ENCODE measurements at regions not wholly inside any gene's neighbourhood (a gene's known extent, or its start where the extent isn't known, plus 50 kb on each side); places are given as distances from the start of the nearest gene placed in this dataset.

DNA sequence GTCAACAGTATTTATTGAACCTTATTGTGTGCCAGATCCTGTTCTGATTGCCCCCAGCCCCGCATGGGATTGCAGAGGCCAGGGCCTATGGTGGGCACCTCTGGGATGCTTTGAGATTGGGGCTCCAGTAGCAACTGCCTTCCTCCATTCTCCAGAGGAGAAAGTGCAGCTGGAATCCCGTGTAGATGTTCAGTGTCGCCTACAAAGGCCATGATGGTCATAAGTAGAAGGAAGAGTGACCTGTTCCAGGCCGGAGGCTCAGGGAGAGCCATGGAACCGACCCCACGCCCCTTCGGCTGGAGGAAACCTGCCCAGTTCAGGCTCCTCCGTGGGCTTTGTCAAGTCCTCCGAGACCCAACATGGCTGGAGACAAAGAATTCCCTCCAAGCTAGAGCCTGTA, 287.5 kb downstream of the FBXW7 start:
- H3K36me3 ChIP-seq (ENCODE audit: insufficient read depth, low read length) = no peaks in the 10 kb centered on the region

DNA sequence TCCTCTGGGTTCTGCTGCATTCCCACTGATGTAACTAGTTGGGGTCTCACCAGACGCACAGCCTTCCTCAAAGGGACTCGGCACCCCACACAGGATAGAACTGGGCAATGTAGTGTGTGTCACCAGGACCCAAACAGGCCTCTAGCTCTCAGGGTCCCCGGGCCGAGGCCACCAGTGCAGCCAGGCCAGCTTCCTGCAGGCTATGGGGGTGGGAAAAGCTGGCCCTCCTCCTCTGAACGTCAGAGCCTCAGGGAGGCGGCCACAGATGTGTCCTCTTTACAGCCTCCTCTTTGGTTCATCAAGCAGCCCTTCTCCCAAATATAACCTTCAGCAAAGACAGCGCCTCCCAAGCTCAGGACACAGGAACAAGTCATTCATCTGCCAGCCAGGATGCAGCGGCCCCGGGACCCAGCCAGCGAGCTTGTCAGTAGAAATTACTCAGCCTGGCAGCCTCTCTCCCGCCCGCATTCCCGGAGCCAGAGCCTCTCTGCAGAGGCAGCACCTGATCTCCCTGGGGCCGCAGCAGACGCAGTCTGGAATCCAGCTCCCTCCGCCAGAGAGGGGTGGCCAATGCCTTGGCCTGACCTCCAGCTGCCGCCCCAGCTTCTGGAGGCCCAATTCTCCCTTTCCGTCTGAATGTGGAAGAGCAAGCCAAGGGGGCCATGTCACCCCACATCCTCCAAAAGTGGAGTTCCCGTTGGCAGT, 288.5 kb downstream of the FBXW7 start:
- H3K27ac ChIP-seq (ENCODE audit: low read depth, low read length) = no peak overlapping the region
- no peaks in the 10 kb centered on the region for H3K9me3 ChIP-seq (ENCODE audit: low read length)
- H3K27me3 ChIP-seq (ENCODE audit: control insufficient read depth in 1 of 2, insufficient read depth in 2 of 2, low read length in 2 of 2) = no peaks in the 10 kb centered on the region
- no peak overlapping the region for H3K4me3 ChIP-seq (ENCODE audit: low read depth in 1 of 2, low read length in 2 of 2)
- no peaks in the 10 kb centered on the region for H3K4me1 ChIP-seq (ENCODE audit: insufficient read depth, low read length)
- no peaks in the 10 kb centered on the region for H3K36me3 ChIP-seq (ENCODE audit: insufficient read depth, low read length)
- no peak overlapping the region for H3K9ac ChIP-seq (ENCODE audit: low read length)

More for the DNA sequence above, 287.5 kb downstream of the FBXW7 start:
- no peaks in the 10 kb centered on the region for H3K27me3 ChIP-seq (ENCODE audit: control insufficient read depth in 1 of 2, insufficient read depth in 2 of 2, low read length in 2 of 2)
- no peak overlapping the region for H3K27ac ChIP-seq (ENCODE audit: low read depth, low read length)
- H3K4me1 ChIP-seq (ENCODE audit: insufficient read depth, low read length) = no peaks in the 10 kb centered on the region
- no peak overlapping the region for H3K4me3 ChIP-seq (ENCODE audit: low read depth in 1 of 2, low read length in 2 of 2)
- no peaks in the 10 kb centered on the region for H3K9me3 ChIP-seq (ENCODE audit: low read length)
- no peak overlapping the region for H3K9ac ChIP-seq (ENCODE audit: low read length)

DNA sequence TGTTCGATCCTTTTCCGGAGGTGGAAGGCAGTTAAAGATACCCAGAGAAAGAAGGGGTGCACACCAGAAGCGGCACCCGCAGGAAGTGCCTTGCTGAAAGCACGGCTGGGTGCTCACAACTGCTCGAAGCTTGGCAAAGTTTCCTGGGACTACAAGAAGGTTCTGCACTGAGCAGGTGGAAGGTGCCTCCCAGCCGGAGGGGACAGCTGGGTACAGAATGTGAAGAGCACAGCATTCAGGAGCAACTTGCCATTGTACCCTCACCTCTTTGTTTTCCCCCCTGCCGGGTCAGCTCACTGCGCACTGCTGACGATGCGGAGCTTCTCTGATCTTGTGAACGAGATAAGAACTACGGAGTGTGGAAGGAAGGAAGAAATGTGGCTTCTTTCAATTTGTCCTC, 289.2 kb downstream of the FBXW7 start:
- Histone ChIP-seq H3K9ac (ENCODE audit: low read length) (no peak overlapping the region), H3K9me3 (ENCODE audit: low read length) (no peaks in the 10 kb centered on the region), H3K27me3 (ENCODE audit: control insufficient read depth in 1 of 2, insufficient read depth in 2 of 2, low read length in 2 of 2) (no peaks in the 10 kb centered on the region), H3K36me3 (ENCODE audit: insufficient read depth, low read length) (no peaks in the 10 kb centered on the region), H3K4me3 (ENCODE audit: low read depth in 1 of 2, low read length in 2 of 2) (no peak overlapping the region), H3K27ac (ENCODE audit: low read depth, low read length) (no peak overlapping the region), H3K4me1 (ENCODE audit: insufficient read depth, low read length) (no peaks in the 10 kb centered on the region)

DNA sequence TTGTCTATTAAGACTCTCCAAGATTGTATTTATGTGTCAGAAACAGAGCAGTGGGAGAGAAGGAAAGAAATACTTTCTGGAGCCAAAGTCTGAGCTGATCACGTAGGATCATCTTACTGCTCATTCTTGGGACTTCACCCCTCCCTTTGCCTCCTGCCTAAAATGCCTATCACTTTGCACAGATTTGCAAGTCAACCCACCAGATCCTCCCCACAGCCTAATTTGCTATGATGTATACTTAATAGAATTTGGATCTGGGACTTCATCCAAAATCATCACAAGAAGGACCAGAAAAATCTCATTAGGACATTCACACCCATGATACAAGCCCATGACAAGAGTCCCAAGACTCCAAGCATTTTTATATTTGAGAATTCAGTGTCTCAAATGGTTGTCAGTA, 290.2 kb downstream of the FBXW7 start:
- Histone ChIP-seq H3K4me3 (ENCODE audit: low read depth in 1 of 2, low read length in 2 of 2) (no peak overlapping the region), H3K9me3 (ENCODE audit: low read length) (no peaks in the 10 kb centered on the region), H3K9ac (ENCODE audit: low read length) (no peak overlapping the region), H3K36me3 (ENCODE audit: insufficient read depth, low read length) (no peaks in the 10 kb centered on the region), H3K27me3 (ENCODE audit: control insufficient read depth in 1 of 2, insufficient read depth in 2 of 2, low read length in 2 of 2) (no peaks in the 10 kb centered on the region), H3K4me1 (ENCODE audit: insufficient read depth, low read length) (no peaks in the 10 kb centered on the region), H3K27ac (ENCODE audit: low read depth, low read length) (no peak overlapping the region)

DNA sequence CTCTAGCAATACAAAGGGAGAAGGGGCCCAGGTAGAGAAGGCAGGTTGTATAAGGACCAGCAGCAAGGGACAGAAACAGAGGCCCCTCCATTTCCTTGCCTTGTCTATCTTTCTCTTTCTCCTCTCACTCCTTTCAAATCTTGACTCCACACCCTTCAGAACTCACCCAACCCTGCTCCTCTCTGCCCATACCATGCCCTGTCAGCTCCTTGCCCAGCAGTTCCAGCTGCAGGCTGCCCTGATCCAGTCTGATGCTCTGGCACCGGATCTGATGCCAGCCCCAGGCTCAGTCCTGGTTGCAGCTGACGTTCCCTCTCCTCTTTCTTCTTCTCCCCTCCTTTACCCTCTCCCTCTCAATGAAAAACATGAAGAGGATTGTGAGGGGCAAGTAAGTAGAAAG, 291.2 kb downstream of the FBXW7 start:
- Histone ChIP-seq H3K4me1 (ENCODE audit: insufficient read depth, low read length) (no peaks in the 10 kb centered on the region), H3K27me3 (ENCODE audit: control insufficient read depth in 1 of 2, insufficient read depth in 2 of 2, low read length in 2 of 2) (no peaks in the 10 kb centered on the region), H3K9me3 (ENCODE audit: low read length) (no peaks in the 10 kb centered on the region), H3K27ac (ENCODE audit: low read depth, low read length) (no peak overlapping the region), H3K4me3 (ENCODE audit: low read depth in 1 of 2, low read length in 2 of 2) (no peak overlapping the region), H3K9ac (ENCODE audit: low read length) (no peak overlapping the region), H3K36me3 (ENCODE audit: insufficient read depth, low read length) (no peaks in the 10 kb centered on the region)

DNA sequence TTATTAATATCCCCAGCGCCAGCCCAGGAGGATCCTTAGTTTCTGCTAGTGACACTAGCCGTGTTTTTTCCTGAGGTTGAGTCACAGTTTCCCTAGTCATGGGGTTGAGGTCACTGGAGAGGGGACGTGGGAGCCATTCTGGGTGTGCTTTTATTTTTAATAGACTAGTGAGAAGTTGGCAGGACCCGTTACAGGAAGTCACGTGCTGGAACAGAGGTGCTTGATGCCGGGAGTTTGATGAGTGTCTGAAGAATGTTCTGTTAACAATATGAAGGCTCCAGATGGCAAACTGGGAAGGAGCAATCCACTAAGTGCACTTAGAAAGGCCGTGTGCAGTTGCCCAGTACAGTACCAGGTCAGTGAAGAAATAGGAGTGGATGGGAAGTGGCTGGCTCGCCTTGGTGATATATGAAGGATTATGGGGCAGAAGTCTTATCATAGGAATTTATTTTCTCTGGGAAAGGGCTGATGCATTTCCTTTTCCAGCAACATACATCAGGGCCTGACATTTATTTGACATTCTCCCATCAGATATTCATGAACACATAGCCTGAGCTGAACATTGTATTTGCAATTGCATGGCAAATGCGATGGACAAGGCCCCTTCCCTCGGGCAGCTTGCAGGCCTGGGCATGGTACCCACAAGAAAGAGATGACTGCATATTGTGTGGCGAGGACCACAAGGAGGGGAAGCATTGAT, 291.8 kb downstream of the FBXW7 start:
- H3K27me3 ChIP-seq (ENCODE audit: control insufficient read depth in 1 of 2, insufficient read depth in 2 of 2, low read length in 2 of 2) = no peaks in the 10 kb centered on the region
- no peaks in the 10 kb centered on the region for H3K9me3 ChIP-seq (ENCODE audit: low read length)
- no peak overlapping the region for H3K27ac ChIP-seq (ENCODE audit: low read depth, low read length)
- no peak overlapping the region for H3K9ac ChIP-seq (ENCODE audit: low read length)
- H3K36me3 ChIP-seq (ENCODE audit: insufficient read depth, low read length) = no peaks in the 10 kb centered on the region
- no peaks in the 10 kb centered on the region for H3K4me1 ChIP-seq (ENCODE audit: insufficient read depth, low read length)
- no peak overlapping the region for H3K4me3 ChIP-seq (ENCODE audit: low read depth in 1 of 2, low read length in 2 of 2)

DNA sequence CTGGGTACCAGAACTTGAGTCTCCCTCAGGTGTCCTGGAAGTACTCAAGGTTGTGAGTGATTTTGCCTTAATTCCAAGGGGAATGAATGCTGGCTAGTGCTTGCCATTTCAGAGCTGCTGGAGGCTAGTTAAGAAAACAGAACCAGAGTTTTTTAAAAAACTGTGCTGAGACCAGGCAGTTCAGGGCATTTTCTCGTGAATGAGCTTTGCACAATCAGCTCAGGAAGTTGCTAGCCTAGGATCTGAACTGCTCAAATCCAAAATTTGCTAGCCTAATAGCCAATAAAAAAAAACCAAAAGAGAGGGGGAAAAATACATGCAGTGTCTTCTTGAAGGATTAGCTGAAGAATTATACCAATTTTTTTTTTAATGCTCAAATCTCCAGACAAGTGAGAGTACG, 292.7 kb downstream of the FBXW7 start:
- Histone ChIP-seq H3K27ac (ENCODE audit: low read depth, low read length) (no peak overlapping the region), H3K36me3 (ENCODE audit: insufficient read depth, low read length) (no peaks in the 10 kb centered on the region), H3K9me3 (ENCODE audit: low read length) (no peaks in the 10 kb centered on the region), H3K9ac (ENCODE audit: low read length) (no peak overlapping the region), H3K27me3 (ENCODE audit: control insufficient read depth in 1 of 2, insufficient read depth in 2 of 2, low read length in 2 of 2) (no peaks in the 10 kb centered on the region), H3K4me1 (ENCODE audit: insufficient read depth, low read length) (no peaks in the 10 kb centered on the region), H3K4me3 (ENCODE audit: low read depth in 1 of 2, low read length in 2 of 2) (no peak overlapping the region)

DNA sequence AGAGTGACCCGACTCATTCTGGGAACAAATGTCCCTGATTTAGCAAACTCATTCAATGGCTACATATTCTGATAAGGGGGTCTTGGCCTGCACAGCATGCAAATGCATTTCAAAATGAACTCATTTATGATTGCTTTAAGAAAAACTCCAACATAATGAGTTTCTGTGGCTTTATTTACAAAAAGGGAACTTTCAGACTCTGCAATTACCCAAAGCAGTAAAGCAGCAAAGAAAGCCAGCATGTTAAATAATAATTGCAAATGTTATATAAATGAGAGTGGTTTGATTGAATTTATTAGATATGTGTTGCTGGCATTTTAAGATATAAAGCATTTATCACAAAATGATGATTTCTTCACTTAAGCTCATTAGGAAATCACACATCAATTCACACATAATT, 295.7 kb downstream of the FBXW7 start:
- Histone ChIP-seq H3K36me3 (ENCODE audit: insufficient read depth, low read length) (no peaks in the 10 kb centered on the region), H3K27ac (ENCODE audit: low read depth, low read length) (no peak overlapping the region), H3K27me3 (ENCODE audit: control insufficient read depth in 1 of 2, insufficient read depth in 2 of 2, low read length in 2 of 2) (no peaks in the 10 kb centered on the region), H3K4me1 (ENCODE audit: insufficient read depth, low read length) (no peaks in the 10 kb centered on the region), H3K9ac (ENCODE audit: low read length) (no peak overlapping the region), H3K9me3 (ENCODE audit: low read length) (no peaks in the 10 kb centered on the region), H3K4me3 (ENCODE audit: low read depth in 1 of 2, low read length in 2 of 2) (no peak overlapping the region)

DNA sequence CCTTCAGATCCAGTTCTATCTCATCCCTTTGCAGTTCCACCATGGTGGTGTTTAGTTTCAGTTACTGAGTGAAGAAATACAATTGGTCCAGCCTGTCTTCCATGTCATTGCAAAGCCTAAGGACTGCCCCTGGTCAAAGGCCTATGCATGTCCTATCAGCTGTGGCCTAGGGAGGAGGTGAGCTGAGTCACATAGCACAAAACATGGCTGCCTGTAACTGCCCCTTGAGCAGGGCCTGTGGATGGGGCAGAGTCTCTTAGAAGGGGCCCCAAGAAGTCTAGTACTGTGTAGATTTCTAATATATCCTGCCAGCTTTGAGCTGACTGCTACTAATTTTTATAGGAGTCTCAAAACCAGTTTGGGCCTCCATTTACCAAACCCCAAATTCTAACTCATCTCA, 296.7 kb downstream of the FBXW7 start:
- H3K36me3 ChIP-seq (ENCODE audit: insufficient read depth, low read length) = no peaks in the 10 kb centered on the region
- no peaks in the 10 kb centered on the region for H3K27me3 ChIP-seq (ENCODE audit: control insufficient read depth in 1 of 2, insufficient read depth in 2 of 2, low read length in 2 of 2)
- H3K9me3 ChIP-seq (ENCODE audit: low read length) = no peaks in the 10 kb centered on the region
- H3K27ac ChIP-seq (ENCODE audit: low read depth, low read length) = no peak overlapping the region
- H3K4me3 ChIP-seq (ENCODE audit: low read depth in 1 of 2, low read length in 2 of 2) = no peak overlapping the region
- no peak overlapping the region for H3K9ac ChIP-seq (ENCODE audit: low read length)
- no peaks in the 10 kb centered on the region for H3K4me1 ChIP-seq (ENCODE audit: insufficient read depth, low read length)

DNA sequence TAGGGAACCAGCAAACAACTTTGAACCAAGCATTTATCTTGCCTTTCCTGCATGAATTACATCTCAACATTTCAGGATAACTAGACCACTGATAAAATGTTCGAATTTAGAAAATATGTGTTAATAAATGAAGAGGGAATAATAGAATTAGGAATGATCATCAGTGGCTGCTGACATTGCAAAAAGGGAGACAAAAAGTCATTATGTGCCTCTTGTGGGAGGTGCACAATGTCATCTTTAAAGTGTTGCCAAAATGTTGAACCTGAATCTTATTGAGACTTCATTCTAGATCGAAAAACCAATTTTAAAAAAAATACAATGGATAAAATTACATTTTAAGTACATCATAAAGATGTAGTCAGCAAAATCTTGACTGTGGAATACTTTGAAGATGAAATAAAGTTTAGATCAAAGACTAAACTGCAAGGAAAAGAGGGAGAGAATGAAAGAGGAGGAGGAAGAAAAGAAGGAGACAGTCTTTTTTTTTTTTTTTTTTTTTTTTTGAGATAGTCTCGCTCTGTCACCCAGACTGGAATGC, 299.3 kb downstream of the FBXW7 start:
- H3K27ac ChIP-seq (ENCODE audit: low read depth, low read length) = no peak overlapping the region
- no peak overlapping the region for H3K9ac ChIP-seq (ENCODE audit: low read length)
- no peaks in the 10 kb centered on the region for H3K36me3 ChIP-seq (ENCODE audit: insufficient read depth, low read length)
- H3K4me1 ChIP-seq (ENCODE audit: insufficient read depth, low read length) = no peaks in the 10 kb centered on the region
- no peaks in the 10 kb centered on the region for H3K9me3 ChIP-seq (ENCODE audit: low read length)
- H3K4me3 ChIP-seq (ENCODE audit: low read depth in 1 of 2, low read length in 2 of 2) = no peak overlapping the region
- no peaks in the 10 kb centered on the region for H3K27me3 ChIP-seq (ENCODE audit: control insufficient read depth in 1 of 2, insufficient read depth in 2 of 2, low read length in 2 of 2)

DNA sequence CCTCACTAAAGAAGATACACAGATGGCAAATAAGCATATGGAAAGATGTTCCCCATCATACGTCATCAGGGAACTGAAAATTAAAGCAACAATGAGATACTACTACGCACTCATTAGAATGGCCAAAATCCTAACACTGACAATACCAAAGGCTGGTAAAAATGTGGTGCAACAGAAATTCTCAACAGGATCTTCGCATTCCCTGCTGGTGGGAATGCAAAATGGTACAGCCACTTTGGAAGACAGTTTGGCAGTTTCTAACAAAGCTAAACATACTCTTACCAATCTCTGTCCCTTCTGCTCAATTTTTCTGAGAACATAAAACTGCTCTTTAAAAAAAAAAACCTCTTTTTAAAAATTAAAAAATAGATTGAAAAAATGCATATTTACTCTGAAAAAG, 300.2 kb downstream of the FBXW7 start:
- Histone ChIP-seq H3K27me3 (ENCODE audit: control insufficient read depth in 1 of 2, insufficient read depth in 2 of 2, low read length in 2 of 2) (no peaks in the 10 kb centered on the region), H3K4me1 (ENCODE audit: insufficient read depth, low read length) (no peaks in the 10 kb centered on the region), H3K4me3 (ENCODE audit: low read depth in 1 of 2, low read length in 2 of 2) (no peak overlapping the region), H3K27ac (ENCODE audit: low read depth, low read length) (no peak overlapping the region), H3K9ac (ENCODE audit: low read length) (no peak overlapping the region), H3K9me3 (ENCODE audit: low read length) (no peaks in the 10 kb centered on the region), H3K36me3 (ENCODE audit: insufficient read depth, low read length) (no peaks in the 10 kb centered on the region)

DNA sequence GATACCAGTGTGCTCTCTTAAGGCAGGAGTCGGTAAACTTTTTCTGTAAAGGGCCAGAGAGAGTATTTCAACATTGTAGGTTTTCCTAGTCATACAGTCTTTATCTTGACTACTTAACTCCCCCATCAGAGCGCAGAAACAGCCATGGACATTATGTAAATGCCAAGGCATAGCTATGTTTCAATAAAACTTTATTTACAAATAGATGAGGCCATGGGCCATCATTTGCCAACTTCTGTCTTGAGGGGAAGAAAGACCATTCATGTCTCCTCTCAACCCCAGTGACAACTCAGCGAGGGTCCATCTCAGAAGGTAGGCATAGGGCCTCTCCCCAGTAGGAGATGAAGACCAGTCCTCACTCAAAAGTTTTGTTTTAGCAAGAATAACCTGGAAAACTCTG, 301.3 kb downstream of the FBXW7 start:
- Histone ChIP-seq H3K9ac (ENCODE audit: low read length) (no peak overlapping the region), H3K4me1 (ENCODE audit: insufficient read depth, low read length) (no peaks in the 10 kb centered on the region), H3K36me3 (ENCODE audit: insufficient read depth, low read length) (no peaks in the 10 kb centered on the region), H3K27me3 (ENCODE audit: control insufficient read depth in 1 of 2, insufficient read depth in 2 of 2, low read length in 2 of 2) (no peaks in the 10 kb centered on the region), H3K27ac (ENCODE audit: low read depth, low read length) (no peak overlapping the region), H3K9me3 (ENCODE audit: low read length) (no peaks in the 10 kb centered on the region), H3K4me3 (ENCODE audit: low read depth in 1 of 2, low read length in 2 of 2) (no peak overlapping the region)
